GM18861 (cell line): ENCODE measurements at regions not wholly inside any gene's neighbourhood (a gene's known extent, or its start where the extent isn't known, plus 50 kb on each side); places are given as distances from the start of the nearest gene placed in this dataset.

Experiments used
- ATAC-seq: cut with Tn5 transposase; IDR thresholded peaks from one replicate; pipeline ENCODE4 v1.9.1; 2021; ENCODE audit not compliant: unreplicated experiment

GRCh38 chr19:28983430-28983829, 229.5 kb downstream of the UQCRFS1 start:
- ATAC-seq = no peak

- no peak for ATAC-seq
Measured at GRCh38 chr19:28981994-28982393, 231.0 kb downstream of the UQCRFS1 start.

- no peak for ATAC-seq
Measured at GRCh38 chr19:28981518-28981917, 231.4 kb downstream of the UQCRFS1 start.

GRCh38 chr19:28980236-28980868, 232.6 kb downstream of the UQCRFS1 start:
- ATAC-seq = no peak

- no peak for ATAC-seq
Measured at GRCh38 chr19:28977826-28978225, 235.1 kb downstream of the UQCRFS1 start.

GRCh38 chr19:28972058-28972852, 240.7 kb downstream of the UQCRFS1 start:
- ATAC-seq = no peak

- no peak for ATAC-seq
Measured at GRCh38 chr19:28971513-28971912, 241.4 kb downstream of the UQCRFS1 start.

GRCh38 chr19:28971049-28971448, 241.9 kb downstream of the UQCRFS1 start:
- no peak for ATAC-seq

GRCh38 chr19:28968721-28969120, 244.2 kb downstream of the UQCRFS1 start:
- ATAC-seq = no peak

GRCh38 chr19:28966737-28967399, 246.1 kb downstream of the UQCRFS1 start:
- ATAC-seq = no peak

- ATAC-seq = no peak
Measured at GRCh38 chr19:28964500-28964899, 248.5 kb downstream of the UQCRFS1 start.

- ATAC-seq = no peak
Measured at GRCh38 chr19:28963486-28964250, 249.3 kb downstream of the UQCRFS1 start.

GRCh38 chr19:28961772-28962500, 251.0 kb downstream of the UQCRFS1 start:
- no peak for ATAC-seq

GRCh38 chr19:28960986-28961705, 251.8 kb downstream of the UQCRFS1 start:
- ATAC-seq = no peak

GRCh38 chr19:28960586-28960985, 252.4 kb downstream of the UQCRFS1 start:
- ATAC-seq = no peak

GRCh38 chr19:28956961-28957360, 256.0 kb downstream of the UQCRFS1 start:
- no peak for ATAC-seq

GRCh38 chr19:28956421-28956820, 256.5 kb downstream of the UQCRFS1 start:
- ATAC-seq = no peak

- no peak for ATAC-seq
Measured at GRCh38 chr19:28949535-28949934, 263.4 kb downstream of the UQCRFS1 start.

GRCh38 chr19:28949027-28949426, 263.9 kb downstream of the UQCRFS1 start:
- ATAC-seq = no peak

GRCh38 chr19:28948566-28948965, 264.4 kb downstream of the UQCRFS1 start:
- no peak for ATAC-seq
